ENCODE measurements at regions not wholly inside any gene's neighbourhood (a gene's known extent, or its start where the extent isn't known, plus 50 kb on each side); places are given as distances from the start of the nearest gene placed in this dataset.

GRCh38 chr15:37636736-37637135, 297.7 kb upstream of the TMCO5A start:
- TF ChIP-seq CTCF (IDR thresholded peaks at IDR 0.05; ENCODE audit: borderline replicate concordance, extremely low read depth, low read length, poor library complexity, severe bottlenecking): no peak
- TF ChIP-seq EZH2 (IDR thresholded peaks at IDR 0.05; ENCODE audit: borderline replicate concordance, low read depth, low read length, severe bottlenecking): no peak
